BLaER1 treated with 17β-estradiol and CSF1 and Interleukin-3, amounts not matched to agents 10 nM and 100 nM (cell line): ENCODE measurements at regions not wholly inside any gene's neighbourhood (a gene's known extent, or its start where the extent isn't known, plus 50 kb on each side); places are given as distances from the start of the nearest gene placed in this dataset.
A peak's percentile ranks its signal among the peaks of the same experiment; 100 is the strongest.

Experiments
- H3K27ac ChIP-seq, 11 experiments: shearing (Covaris generic); formaldehyde crosslinking; 2 replicates each; pipeline ENCODE4 v1.8.1; 2022
- H3K27me3 ChIP-seq, 11 experiments: shearing (Covaris generic); formaldehyde crosslinking; 2 replicates each; pipeline ENCODE4 v1.8.1; 2022
- H3K36me3 ChIP-seq, 11 experiments: shearing (Covaris generic); formaldehyde crosslinking; 2 replicates each; pipeline ENCODE4 v1.8.1; 2022
- H3K4me1 ChIP-seq, 10 experiments: shearing (Covaris generic); formaldehyde crosslinking; 2 replicates each; pipeline ENCODE4 v1.8.1; 2022
- H3K4me2 ChIP-seq, 11 experiments: shearing (Covaris generic); formaldehyde crosslinking; 2 replicates each; pipeline ENCODE4 v1.8.1; 2022
- H3K4me3 ChIP-seq, 10 experiments: shearing (Covaris generic); formaldehyde crosslinking; 2 replicates each; pipeline ENCODE4 v1.8.1; 2022
- H3K9ac ChIP-seq, 11 experiments: shearing (Covaris generic); formaldehyde crosslinking; 2 replicates each; pipeline ENCODE4 v1.8.1; 2022
- H3K9me3 ChIP-seq, 11 experiments: shearing (Covaris generic); formaldehyde crosslinking; replicated peaks in 1 of 11; 2 replicates each; pipeline ENCODE4 v1.8.1; 2022
- H4K20me1 ChIP-seq, 11 experiments: shearing (Covaris generic); formaldehyde crosslinking; 2 replicates each; pipeline ENCODE4 v1.8.1; 2022
- Cebpa-rat ChIP-seq, 11 experiments: shearing (Covaris generic); IDR thresholded peaks; 2 replicates each; pipeline ENCODE4 v1.8.1; 2022

GRCh38 chr10:130719448-130719752 is 583.2 kb downstream of the GLRX3 start:
- H3K9me3 ChIP-seq = no peaks in the 10 kb centered on the region
- H3K36me3 ChIP-seq = no peaks in the 10 kb centered on the region
- no peak overlapping the region for H3K27ac ChIP-seq
- no peak overlapping the region for H3K9ac ChIP-seq
- H4K20me1 ChIP-seq = peaks cover 0 to 7% (median 0%) of the 10 kb centered on the region in 11 experiments; a peak in 1 of 22 replicates
- no peaks in the 10 kb centered on the region for H3K27me3 ChIP-seq
- no peak for TF ChIP-seq Cebpa-rat (IDR thresholded peaks at IDR 0.05)
- H3K4me3 ChIP-seq = no peak overlapping the region
- H3K4me1 ChIP-seq = peaks cover 59 to 71% (median 64%) of the 10 kb centered on the region in 10 experiments
- H3K4me2 ChIP-seq = peak overlapping the region in 10 of 11 experiments; percentile 53 to 90 (median 80); a peak in 19 of 22 replicates

GRCh38 chr10:130720235-130720634 is 584.0 kb downstream of the GLRX3 start:
- no peaks in the 10 kb centered on the region for H3K27me3 ChIP-seq
- TF ChIP-seq Cebpa-rat (IDR thresholded peaks at IDR 0.05) = no peak
- peak overlapping the region; percentile 53 to 90 (median 79) for H3K4me2 ChIP-seq
- peaks cover 51 to 63% (median 55%) of the 10 kb centered on the region in 10 experiments for H3K4me1 ChIP-seq
- H4K20me1 ChIP-seq = peaks cover 0 to 7% (median 0%) of the 10 kb centered on the region in 11 experiments; a peak in 1 of 22 replicates
- no peak overlapping the region for H3K4me3 ChIP-seq
- no peak overlapping the region; a peak in 1 of 22 replicates for H3K9ac ChIP-seq
- H3K9me3 ChIP-seq = no peaks in the 10 kb centered on the region
- no peak overlapping the region for H3K27ac ChIP-seq
- no peaks in the 10 kb centered on the region for H3K36me3 ChIP-seq

- Histone ChIP-seq H3K4me1 (peaks cover 34 to 45% (median 38%) of the 10 kb centered on the region in 10 experiments), H3K4me3 (no peak overlapping the region), H3K27me3 (no peaks in the 10 kb centered on the region), H3K9ac (no peak overlapping the region), H4K20me1 (0 out of 22 replicates have a peak, but pooled peaks cover 0 to 5% (median 0%) of the 10 kb centered on the region in 11 experiments), H3K36me3 (no peaks in the 10 kb centered on the region), H3K9me3 (no peaks in the 10 kb centered on the region), H3K27ac (no peak overlapping the region), H3K4me2 (no peak overlapping the region)
- no peak for TF ChIP-seq Cebpa-rat (IDR thresholded peaks at IDR 0.05)
Measured at GRCh38 chr10:130721971-130722370, 585.8 kb downstream of the GLRX3 start.

GRCh38 chr10:130723704-130724103 is 587.5 kb downstream of the GLRX3 start:
- Histone ChIP-seq H3K9ac (no peak overlapping the region), H3K27me3 (no peaks in the 10 kb centered on the region), H3K4me1 (peaks cover 17 to 28% (median 22%) of the 10 kb centered on the region in 10 experiments), H3K4me2 (no peak overlapping the region), H3K36me3 (no peaks in the 10 kb centered on the region), H3K9me3 (no peaks in the 10 kb centered on the region), H4K20me1 (0 out of 22 replicates have a peak, but pooled peaks cover 0 to 5% (median 0%) of the 10 kb centered on the region in 11 experiments), H3K27ac (no peak overlapping the region), H3K4me3 (no peak overlapping the region)
- TF ChIP-seq Cebpa-rat (IDR thresholded peaks at IDR 0.05) = no peak

- H3K27ac ChIP-seq = no peak overlapping the region
- H3K4me2 ChIP-seq = no peak overlapping the region
Measured at GRCh38 chr10:130725474-130725970, 586.0 kb downstream of the TCERG1L start.

GRCh38 chr10:130726996-130727725 is 584.4 kb downstream of the TCERG1L start:
- no peaks in the 10 kb centered on the region for H3K27me3 ChIP-seq
- no peaks in the 10 kb centered on the region for H3K36me3 ChIP-seq
- H3K4me2 ChIP-seq = no peak overlapping the region
- H4K20me1 ChIP-seq = 0 out of 22 replicates have a peak, but pooled peaks cover 0 to under 1% (median 0%) of the 10 kb centered on the region in 11 experiments
- H3K9ac ChIP-seq = no peak overlapping the region
- H3K4me3 ChIP-seq = no peak overlapping the region
- peaks cover 0 to 8% (median 0%) of the 10 kb centered on the region in 10 experiments; a peak in 2 of 20 replicates for H3K4me1 ChIP-seq
- TF ChIP-seq Cebpa-rat (IDR thresholded peaks at IDR 0.05) = no peak
- H3K9me3 ChIP-seq = no peaks in the 10 kb centered on the region
- H3K27ac ChIP-seq = no peak overlapping the region

More at GRCh38 chr10:130725474-130725970, 586.0 kb downstream of the TCERG1L start:
- H3K27me3 ChIP-seq = no peaks in the 10 kb centered on the region
- peaks cover 3 to 10% (median 5%) of the 10 kb centered on the region in 10 experiments; a peak in 19 of 20 replicates for H3K4me1 ChIP-seq
- H3K36me3 ChIP-seq = no peaks in the 10 kb centered on the region
- no peak overlapping the region for H3K4me3 ChIP-seq
- H4K20me1 ChIP-seq = 0 out of 22 replicates have a peak, but pooled peaks cover 0 to 5% (median 0%) of the 10 kb centered on the region in 11 experiments
- no peaks in the 10 kb centered on the region for H3K9me3 ChIP-seq
- no peak for TF ChIP-seq Cebpa-rat (IDR thresholded peaks at IDR 0.05)
- no peak overlapping the region for H3K9ac ChIP-seq

- no peak overlapping the region for H3K9ac ChIP-seq
- no peak for TF ChIP-seq Cebpa-rat (IDR thresholded peaks at IDR 0.05)
- H3K4me1 ChIP-seq = peaks cover 0 to 8% (median 0%) of the 10 kb centered on the region in 10 experiments; a peak in 2 of 20 replicates
- no peaks in the 10 kb centered on the region for H3K36me3 ChIP-seq
- H4K20me1 ChIP-seq = no peaks in the 10 kb centered on the region
- H3K27ac ChIP-seq = no peak overlapping the region
- no peaks in the 10 kb centered on the region for H3K9me3 ChIP-seq
- no peak overlapping the region for H3K4me3 ChIP-seq
- H3K27me3 ChIP-seq = no peaks in the 10 kb centered on the region
- H3K4me2 ChIP-seq = peak overlapping the region in 2 of 11 experiments; percentile 0 to 10; a peak in 1 of 22 replicates
Measured at GRCh38 chr10:130727766-130728490, 583.6 kb downstream of the TCERG1L start.

GRCh38 chr10:130728531-130729215 is 582.8 kb downstream of the TCERG1L start:
- no peaks in the 10 kb centered on the region for H3K36me3 ChIP-seq
- no peak overlapping the region for H3K4me2 ChIP-seq
- H3K4me3 ChIP-seq = no peak overlapping the region
- H3K4me1 ChIP-seq = peaks cover 0 to 8% (median 0%) of the 10 kb centered on the region in 10 experiments; a peak in 2 of 20 replicates
- H3K27ac ChIP-seq = no peak overlapping the region
- no peak overlapping the region for H3K9ac ChIP-seq
- no peaks in the 10 kb centered on the region for H3K27me3 ChIP-seq
- H4K20me1 ChIP-seq = no peaks in the 10 kb centered on the region
- TF ChIP-seq Cebpa-rat (IDR thresholded peaks at IDR 0.05) = no peak
- H3K9me3 ChIP-seq = no peaks in the 10 kb centered on the region

- no peaks in the 10 kb centered on the region for H3K9me3 ChIP-seq
- no peaks in the 10 kb centered on the region for H3K27me3 ChIP-seq
- no peak overlapping the region for H3K4me2 ChIP-seq
- H3K9ac ChIP-seq = no peak overlapping the region
- no peak overlapping the region for H3K4me3 ChIP-seq
- H3K27ac ChIP-seq = no peak overlapping the region
- peaks cover 0 to 8% (median 0%) of the 10 kb centered on the region in 10 experiments; a peak in 2 of 20 replicates for H3K4me1 ChIP-seq
- no peak for TF ChIP-seq Cebpa-rat (IDR thresholded peaks at IDR 0.05)
- no peaks in the 10 kb centered on the region for H4K20me1 ChIP-seq
- no peaks in the 10 kb centered on the region for H3K36me3 ChIP-seq
Measured at GRCh38 chr10:130729876-130730275, 581.6 kb downstream of the TCERG1L start.
